GM23338 (cell line): ENCODE measurements at regions not wholly inside any gene's neighbourhood (a gene's known extent, or its start where the extent isn't known, plus 50 kb on each side); places are given as distances from the start of the nearest gene placed in this dataset.

ENCODE experiments used
- ATAC-seq: fragments of 200-7000 bp; cut with Tn5 transposase; 3 replicates; pipeline ENCODE4 v1.9.1; 2020
- DNase-seq: peaks from one replicate; pipeline ENCODE4 v3.0.0-alpha.2; 2015; ENCODE audit warnings: low spot score
- H2AFZ ChIP-seq: fragments of 200-600 bp; sonication (generic); 2 replicates; pipeline ENCODE4 v1.8.0; 2016; ENCODE audit warnings: antibody characterized with exemption, mild to moderate bottlenecking, moderate library complexity
- H3F3A ChIP-seq: fragments of 200-600 bp; sonication (generic); replicated peaks from 2 replicates; pipeline ENCODE4 v1.8.0; 2017; ENCODE audit warnings: antibody characterized with exemption, mixed run types, low read depth
- H3K27ac ChIP-seq: fragments of 200-600 bp; sonication (generic); 2 replicates; pipeline ENCODE4 v1.6.1; 2016; ENCODE audit warnings: low read depth
- H3K27me3 ChIP-seq: fragments of 200-600 bp; sonication (generic); 2 replicates; pipeline ENCODE4 v1.8.0; 2016; ENCODE audit warnings: mild to moderate bottlenecking, mixed run types, moderate library complexity; ENCODE audit not compliant: insufficient read depth
- H3K36me3 ChIP-seq: fragments of 200-600 bp; sonication (generic); 2 replicates; pipeline ENCODE4 v1.8.0; 2016; ENCODE audit warnings: mild to moderate bottlenecking; ENCODE audit not compliant: insufficient read depth
- H3K4me1 ChIP-seq: fragments of 200-600 bp; sonication (generic); 2 replicates; pipeline ENCODE4 v1.8.0; 2016; ENCODE audit warnings: mild to moderate bottlenecking, moderate library complexity; ENCODE audit not compliant: insufficient read depth
- H3K4me2 ChIP-seq: fragments of 200-600 bp; sonication (generic); 2 replicates; pipeline ENCODE4 v1.7.1; 2017; ENCODE audit warnings: mixed run types
- H3K4me3 ChIP-seq: fragments of 200-600 bp; sonication (generic); 2 replicates; pipeline ENCODE4 v1.6.1; 2016; ENCODE audit warnings: mixed run types
- H3K79me2 ChIP-seq: fragments of 200-600 bp; sonication (generic); replicated peaks from 2 replicates; pipeline ENCODE4 v1.8.0; 2017; ENCODE audit warnings: mild to moderate bottlenecking; ENCODE audit not compliant: insufficient read depth
- H3K9me2 ChIP-seq: fragments of 200-600 bp; sonication (generic); 2 replicates; pipeline ENCODE4 v1.8.0; 2017; ENCODE audit not compliant: insufficient read depth
- H4K20me1 ChIP-seq: fragments of 200-600 bp; sonication (generic); replicated peaks from 2 replicates; pipeline ENCODE4 v1.8.0; 2017; ENCODE audit warnings: mild to moderate bottlenecking; ENCODE audit not compliant: insufficient read depth
- H3K27ac Mint-ChIP-seq: 2 replicates; pipeline ENCODE4 v1.8.0; 2020; ENCODE audit warnings: inconsistent platforms, mild to moderate bottlenecking, moderate library complexity, mixed read lengths
- H3K27me3 Mint-ChIP-seq: 3 replicates; pipeline ENCODE4 v1.8.0; 2022; ENCODE audit warnings: low read depth, mild to moderate bottlenecking, moderate library complexity, mixed read lengths, inconsistent platforms; ENCODE audit not compliant: insufficient read depth, poor library complexity
- H3K36me3 Mint-ChIP-seq: 3 replicates; pipeline ENCODE4 v1.8.0; 2021; ENCODE audit warnings: low read depth, mild to moderate bottlenecking, inconsistent platforms, moderate library complexity, mixed read lengths
- H3K4me1 Mint-ChIP-seq: 3 replicates; pipeline ENCODE4 v1.8.0; 2020; ENCODE audit warnings: mild to moderate bottlenecking, inconsistent platforms, mixed read lengths
- H3K4me3 Mint-ChIP-seq: 3 replicates; pipeline ENCODE4 v1.8.0; 2021; ENCODE audit warnings: moderate library complexity, mild to moderate bottlenecking, inconsistent platforms, mixed read lengths
- H3K9me3 Mint-ChIP-seq: 3 replicates; pipeline ENCODE4 v1.8.0; 2020; ENCODE audit warnings: moderate library complexity, mild to moderate bottlenecking, inconsistent platforms, mixed read lengths
- CTCF ChIP-seq, 2 experiments: fragments of 200-600 bp in 1 of 2; sonication (generic) in 1 of 2; conservative IDR thresholded peaks; 2 replicates each; pipeline versions ENCODE4 v1.5.1 to v1.6.1; 2016 to 2017; ENCODE audit warnings: antibody characterized with exemption in 2 of 2, low read depth in 2 of 2, mild to moderate bottlenecking in 2 of 2, moderate library complexity in 1 of 2
- ETS1 ChIP-seq: IDR thresholded peaks from 2 replicates; pipeline ENCODE4 v1.6.1; 2016; ENCODE audit warnings: antibody characterized with exemption
- EZH2 ChIP-seq: fragments of 200-600 bp; sonication (generic); IDR thresholded peaks from one replicate; pipeline ENCODE4 v1.8.0; 2017; ENCODE audit warnings: antibody characterized with exemption, mild to moderate bottlenecking, low read depth; ENCODE audit not compliant: unreplicated experiment
- EZH2phosphoT487 ChIP-seq: fragments of 200-600 bp; sonication (generic); IDR thresholded peaks from one replicate; pipeline ENCODE4 v1.8.1; 2018; ENCODE audit warnings: antibody characterized with exemption; ENCODE audit not compliant: unreplicated experiment
- JUNB ChIP-seq: IDR thresholded peaks from one replicate; pipeline ENCODE4 v1.6.1; 2016; ENCODE audit warnings: antibody characterized with exemption; ENCODE audit not compliant: unreplicated experiment
- NANOG ChIP-seq: IDR thresholded peaks from 2 replicates; pipeline ENCODE4 v1.6.1; 2016; ENCODE audit warnings: antibody characterized with exemption, borderline replicate concordance
- POLR2AphosphoS5 ChIP-seq: IDR thresholded peaks from 2 replicates; pipeline ENCODE4 v1.6.1; 2016; ENCODE audit warnings: antibody characterized with exemption, low read depth
- REST ChIP-seq: IDR thresholded peaks from one replicate; pipeline ENCODE4 v1.6.1; 2018; ENCODE audit warnings: antibody characterized with exemption; ENCODE audit not compliant: unreplicated experiment
- STAT1 ChIP-seq: IDR thresholded peaks from one replicate; pipeline ENCODE4 v1.6.1; 2016; ENCODE audit warnings: antibody characterized with exemption; ENCODE audit not compliant: unreplicated experiment
- ZNF114 ChIP-seq: fragments of 250-450 bp; sonication (Bioruptor Pico); IDR thresholded peaks from 2 replicates; pipeline ENCODE4 v1.5.0; 2020; ENCODE audit warnings: mild to moderate bottlenecking, moderate library complexity
- ZNF331 ChIP-seq: fragments of 250-450 bp; sonication (Bioruptor Pico); IDR thresholded peaks from 2 replicates; pipeline ENCODE4 v1.5.0; 2020; ENCODE audit warnings: low read depth, mild to moderate bottlenecking, moderate library complexity
- ZNF462 ChIP-seq: fragments of 250-450 bp; sonication (Bioruptor Pico); IDR thresholded peaks from 2 replicates; pipeline ENCODE4 v1.5.0; 2020; ENCODE audit warnings: mild to moderate bottlenecking, moderate library complexity

- no peak for TF ChIP-seq POLR2AphosphoS5
- no peak for TF ChIP-seq ZNF114 (CRISPR knock-in tag)
- TF ChIP-seq NANOG = no peak
These were observed 1219.8 kb upstream of the RAG2 start (continued) for GRCh38 chr11:37817727-37818270.

- peak; percentile 75 for ATAC-seq
- TF ChIP-seq EZH2 (no peak), STAT1 (no peak), REST (no peak), ZNF114 (CRISPR knock-in tag) (no peak), EZH2phosphoT487 (no peak), NANOG (no peak), POLR2AphosphoS5 (no peak), JUNB (no peak), CTCF (conservative IDR thresholded peaks at IDR 0.05; ENCODE audit: low read depth in 2 of 2) (no peak), ETS1 (no peak), ZNF462 (no peak), ZNF331 (CRISPR knock-in tag) (no peak)
These were observed 1214.3 kb upstream of the RAG2 start for GRCh38 chr11:37812281-37812880.

More at GRCh38 chr11:37812281-37812880, 1214.3 kb upstream of the RAG2 start:
- Histone ChIP-seq H3K4me2 (no peak overlapping the region), H3K4me3 (no peak overlapping the region), H4K20me1 (no peaks in the 10 kb centered on the region), H3F3A (no peaks in the 10 kb centered on the region), H3K36me3 (peaks cover 4% of the 10 kb centered on the region; the same call in 1 of the 2 replicates), H3K4me1 (0 out of 2 replicates have a peak, but pooled peaks cover 6% of the 10 kb centered on the region), H3K9me2 (no peaks in the 10 kb centered on the region), H3K27ac (no peak overlapping the region), H3K27me3 (no peaks in the 10 kb centered on the region), H3K79me2 (no peaks in the 10 kb centered on the region), H2AFZ (no peak overlapping the region)
- Mint-ChIP-seq H3K36me3 (no peaks in the 10 kb centered on the region), H3K27ac (no peak overlapping the region), H3K4me3 (no peak overlapping the region), H3K4me1 (peaks cover 4% of the 10 kb centered on the region; the same call in 2 of the 3 replicates), H3K9me3 (no peaks in the 10 kb centered on the region; the same call in 2 of the 3 replicates), H3K27me3 (peaks cover 2% of the 10 kb centered on the region)
- peak; percentile 1 for DNase-seq
